ENCODE measurements at regions not wholly inside any gene's neighbourhood (a gene's known extent, or its start where the extent isn't known, plus 50 kb on each side); places are given as distances from the start of the nearest gene placed in this dataset.

DNA sequence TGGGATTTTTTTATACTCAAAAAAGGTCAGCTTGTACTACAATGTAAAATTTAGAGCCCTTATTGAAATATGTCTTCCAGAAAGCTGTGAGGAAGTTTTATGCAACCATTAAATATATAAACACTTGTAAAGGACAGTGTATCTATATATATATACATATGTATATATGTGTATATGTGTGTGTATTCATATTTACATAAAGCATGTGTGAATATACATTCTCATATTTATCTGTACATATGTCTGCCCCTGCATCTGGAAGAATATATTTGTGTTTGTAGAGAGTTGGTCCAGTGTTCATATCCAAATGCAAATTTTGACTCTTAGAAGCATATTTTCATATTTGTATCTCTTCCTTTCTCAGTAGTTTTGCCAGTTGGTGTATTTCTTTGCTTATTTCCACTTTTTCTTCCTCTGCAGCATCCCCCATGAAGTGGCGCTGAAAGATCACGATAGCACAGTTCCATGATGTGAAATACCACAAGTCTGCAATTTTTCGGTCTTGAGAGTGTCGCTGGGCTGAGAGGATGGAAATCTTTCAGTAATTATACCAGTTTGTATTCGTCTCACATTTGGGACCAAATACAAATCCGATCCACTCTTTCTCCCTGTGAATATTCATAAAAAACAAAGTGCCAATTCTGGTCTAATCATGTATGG, 311.7 kb upstream of the DPH6 start:
- DNase-seq (ENCODE audit: low spot score) = no peak

DNA sequence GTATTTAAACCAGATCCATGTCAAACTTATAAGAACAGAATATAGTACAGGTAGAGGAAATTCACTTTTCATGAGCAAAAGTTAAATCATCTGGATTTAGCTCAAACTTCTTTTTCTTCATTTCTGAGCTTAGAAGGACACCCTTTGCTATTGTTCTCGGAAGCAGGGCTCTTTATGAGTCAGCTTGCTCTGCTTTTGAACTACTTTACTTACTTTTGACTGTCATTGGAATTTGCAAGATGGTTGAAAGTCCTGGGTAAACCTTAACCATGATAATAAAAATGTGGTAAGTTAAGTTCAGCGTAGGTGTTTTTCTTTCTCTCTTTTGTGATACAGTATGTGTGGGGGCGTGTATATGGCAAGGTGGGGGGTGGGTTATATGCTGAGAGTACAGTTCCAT, 312.7 kb upstream of the DPH6 start:
- no peak for DNase-seq (ENCODE audit: low spot score)

DNA sequence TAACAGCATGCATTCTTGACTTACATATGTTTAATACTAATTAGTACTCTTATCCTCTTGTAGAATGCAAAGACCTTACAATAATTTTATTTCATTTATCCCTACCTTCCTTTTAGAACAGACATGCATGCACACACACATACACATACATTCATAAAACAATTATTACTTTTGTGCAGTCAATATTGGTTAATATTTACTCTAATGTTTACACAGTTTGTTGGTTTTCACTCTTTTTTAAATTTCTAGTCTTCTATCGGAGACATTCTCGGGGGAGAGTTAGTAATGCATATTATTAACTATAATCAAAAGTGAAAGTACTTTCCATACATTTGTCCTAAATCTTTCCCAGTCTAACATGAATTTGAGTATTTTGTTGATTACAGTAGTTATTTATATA, 317.7 kb upstream of the DPH6 start:
- DNase-seq (ENCODE audit: low spot score) = no peak

DNA sequence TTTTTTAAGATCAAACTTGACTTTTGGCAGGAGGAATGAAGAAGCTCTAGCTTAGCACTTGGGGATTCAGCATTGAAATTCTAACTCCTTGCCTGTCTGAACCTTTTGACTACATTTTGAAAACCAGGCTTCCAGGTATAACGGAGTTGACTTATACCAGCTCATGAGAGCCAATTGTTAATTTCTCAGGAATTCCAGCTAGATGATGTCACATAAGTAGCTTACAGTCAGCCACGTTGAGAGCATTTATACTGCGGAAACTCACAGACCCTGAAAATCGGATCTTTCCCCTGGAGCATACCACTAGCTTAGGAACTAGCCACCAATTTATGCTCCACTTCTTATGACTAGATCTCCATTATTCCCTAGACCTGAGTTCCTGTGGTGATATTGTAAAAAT, 321.4 kb upstream of the DPH6 start:
- no peak for DNase-seq (ENCODE audit: low spot score)

DNA sequence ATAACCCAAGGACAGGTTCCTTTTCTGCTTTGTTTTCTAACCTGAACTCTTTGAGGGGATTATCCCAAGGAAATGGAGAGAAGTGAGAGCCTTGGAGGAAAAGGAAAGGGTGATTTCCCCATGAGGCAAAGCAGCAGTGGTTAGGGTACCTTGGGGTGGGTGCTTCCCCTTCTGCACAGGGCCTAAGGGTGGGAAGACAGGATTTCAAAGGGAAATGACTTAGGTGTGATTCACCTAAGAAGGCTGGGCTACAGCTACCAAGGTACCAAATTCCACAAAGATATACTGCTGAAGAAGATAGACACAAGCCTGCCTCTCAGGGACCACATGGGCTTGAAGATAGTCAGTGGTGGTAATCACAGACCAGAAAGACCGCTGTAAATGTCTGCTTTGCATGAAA, 325.3 kb upstream of the DPH6 start:
- DNase-seq (ENCODE audit: low spot score) = no peak

DNA sequence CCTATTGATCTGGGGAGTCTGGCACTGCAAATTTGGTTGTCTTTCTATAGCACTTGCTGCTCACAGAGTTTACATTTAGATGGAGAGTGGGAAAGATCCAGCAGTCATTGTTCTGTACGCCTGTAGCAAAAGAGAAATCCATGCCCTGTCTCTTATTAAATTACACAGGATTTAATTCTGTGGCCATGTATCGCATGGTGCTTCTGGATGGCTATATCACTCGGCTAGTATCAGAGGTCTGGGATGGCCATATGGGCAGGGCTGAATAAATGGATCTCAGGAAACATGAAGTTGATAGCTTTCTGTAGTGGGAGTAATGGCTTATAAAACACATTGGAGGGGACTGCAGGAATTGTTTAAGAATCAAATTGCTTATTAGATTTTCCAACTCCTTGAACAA, 325.8 kb upstream of the DPH6 start:
- DNase-seq (ENCODE audit: low spot score) = no peak

DNA sequence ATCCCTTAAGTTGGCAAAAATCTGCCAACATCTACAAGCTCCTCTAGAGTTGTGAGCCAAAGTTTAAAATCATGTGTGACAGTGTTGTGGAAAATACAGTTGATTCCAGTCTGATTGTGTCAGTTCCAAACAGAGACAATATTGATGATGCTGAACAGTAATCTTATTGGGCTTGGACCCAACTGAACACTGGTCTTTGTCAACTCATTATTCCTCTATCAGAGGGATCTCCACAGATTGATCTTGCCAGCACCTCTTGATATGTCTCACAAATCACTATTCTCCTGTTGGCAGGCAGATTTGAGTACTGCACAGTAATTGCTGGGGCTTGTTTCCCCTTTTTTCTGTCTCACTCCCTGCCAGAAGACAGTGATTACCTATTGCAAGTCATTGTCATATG, 326.6 kb upstream of the DPH6 start:
- no peak for DNase-seq (ENCODE audit: low spot score)

DNA sequence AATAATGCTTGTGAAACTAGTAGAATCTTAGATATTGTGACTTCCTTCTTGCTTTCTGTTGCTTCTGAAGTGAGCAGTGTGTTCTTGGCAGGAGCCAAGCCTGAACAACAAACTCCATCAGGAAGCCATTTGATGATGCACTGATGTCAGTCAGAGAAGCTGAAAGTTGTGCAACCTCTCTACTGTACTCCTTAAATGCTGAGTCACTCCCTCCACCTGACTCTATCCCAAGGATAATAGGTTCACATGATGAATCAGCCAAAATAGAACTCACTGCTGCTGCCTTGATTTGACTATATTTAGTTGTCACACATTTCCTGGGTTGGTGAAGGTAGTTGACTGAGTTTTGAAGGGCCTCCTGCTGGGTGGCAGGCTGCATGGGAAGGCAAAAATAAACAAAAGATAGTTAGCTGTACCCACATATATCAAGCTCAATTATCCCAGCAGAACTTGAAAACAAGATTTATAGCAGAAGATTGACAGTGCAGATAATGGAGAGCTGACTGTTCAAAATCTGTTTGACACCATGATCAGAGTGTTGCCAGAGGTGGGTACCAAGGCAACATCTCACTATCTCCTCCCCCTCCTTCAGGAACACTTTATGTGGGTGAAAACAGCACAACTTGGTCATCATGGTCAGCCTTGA, 328.4 kb upstream of the DPH6 start:
- DNase-seq (ENCODE audit: low spot score) = peak; percentile 1

DNA sequence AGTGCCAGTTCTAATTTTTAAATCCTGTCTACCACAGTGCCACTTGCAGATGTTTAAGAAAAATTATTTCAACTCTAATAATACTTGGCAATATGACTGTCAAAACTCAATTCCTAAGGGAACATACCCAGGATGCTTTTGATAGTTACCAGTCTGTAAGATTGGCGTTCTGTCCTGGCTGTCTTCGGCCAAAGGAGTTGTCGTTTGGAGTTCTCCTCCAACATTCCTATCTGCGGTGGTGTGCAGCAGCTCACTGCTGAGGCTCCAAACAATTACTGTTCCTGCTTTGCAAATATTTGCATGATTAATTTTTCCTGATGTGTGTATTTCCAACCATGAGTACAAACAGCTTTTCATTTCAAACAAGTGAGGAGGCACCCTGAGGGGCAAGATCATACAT, 330.8 kb upstream of the DPH6 start:
- no peak for DNase-seq (ENCODE audit: low spot score)

DNA sequence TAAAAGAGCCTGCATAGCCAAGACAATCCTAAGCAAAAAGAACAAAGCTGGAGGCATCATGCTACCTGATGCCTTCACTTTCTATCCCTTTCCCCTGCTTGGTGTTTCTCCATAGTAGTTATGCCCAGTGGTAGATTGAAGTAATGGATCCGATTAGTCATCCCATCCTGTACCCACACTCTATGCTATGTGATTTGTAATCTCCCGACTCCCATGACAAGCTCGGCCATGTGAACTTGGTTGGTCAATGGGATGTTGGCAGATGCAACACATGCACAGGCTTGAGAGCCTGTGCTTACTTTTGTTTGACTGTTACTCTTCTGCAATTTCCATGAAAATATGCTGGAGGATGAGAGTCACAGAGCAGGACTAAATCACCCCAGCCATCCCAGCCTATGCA, 334.9 kb upstream of the DPH6 start:
- DNase-seq (ENCODE audit: low spot score) = no peak

DNA sequence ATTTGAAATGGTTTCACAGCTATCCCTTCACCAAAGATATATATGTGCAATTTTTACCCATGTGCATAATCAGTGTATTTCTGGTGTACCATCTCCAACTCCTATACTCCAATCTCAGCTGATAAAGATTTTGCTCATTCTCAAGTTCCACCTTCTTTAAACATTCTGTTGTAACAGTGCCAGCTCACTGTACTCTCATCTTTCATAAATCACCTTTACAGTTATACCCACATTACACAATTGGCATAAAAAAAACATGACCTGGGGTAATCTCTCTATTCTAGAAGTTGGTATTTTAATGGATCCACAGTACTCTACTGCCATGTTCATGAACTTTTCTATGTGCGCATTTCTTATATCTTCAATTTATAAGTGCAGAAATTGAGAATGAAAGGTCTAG, 339.9 kb upstream of the DPH6 start:
- DNase-seq (ENCODE audit: low spot score) = no peak

DNA sequence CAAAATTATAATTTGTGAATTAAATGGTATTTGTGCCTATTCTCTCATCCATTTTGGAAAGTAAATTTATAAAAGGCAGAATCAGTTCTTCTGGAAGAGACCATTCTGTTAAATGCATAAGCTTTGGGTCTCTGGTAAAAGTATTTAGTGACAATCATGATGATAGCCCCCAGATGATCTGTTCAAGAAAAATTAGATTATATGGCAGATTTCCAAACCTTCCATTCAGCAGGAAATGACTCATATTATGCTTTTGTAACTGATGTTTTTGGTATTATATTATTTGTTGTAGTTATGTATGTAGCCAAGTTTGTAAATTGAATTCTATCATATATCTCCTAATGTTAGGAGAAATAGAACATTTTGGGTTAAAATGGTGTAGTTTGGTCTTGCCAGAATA, 340.8 kb upstream of the DPH6 start:
- DNase-seq (ENCODE audit: low spot score) = no peak

DNA sequence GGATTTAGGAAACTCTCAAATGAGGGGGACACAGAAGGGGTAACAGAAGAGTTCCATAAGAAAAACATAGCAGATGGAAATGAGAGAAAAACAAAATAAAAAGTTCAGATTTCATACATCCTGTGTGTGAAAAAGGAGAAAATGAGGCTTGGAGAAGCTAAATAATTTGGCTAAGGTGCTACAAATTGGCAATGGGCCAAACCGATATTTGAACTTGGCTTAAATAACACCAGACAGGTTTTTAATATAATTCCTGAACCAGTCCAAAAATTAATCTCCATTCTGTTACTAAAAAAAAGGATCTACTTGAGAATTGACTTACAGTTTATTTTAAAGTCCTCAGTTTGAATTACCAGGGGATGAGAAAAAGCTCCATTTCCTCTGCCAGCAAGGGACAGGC, 342.9 kb upstream of the DPH6 start:
- no peak for DNase-seq (ENCODE audit: low spot score)

DNA sequence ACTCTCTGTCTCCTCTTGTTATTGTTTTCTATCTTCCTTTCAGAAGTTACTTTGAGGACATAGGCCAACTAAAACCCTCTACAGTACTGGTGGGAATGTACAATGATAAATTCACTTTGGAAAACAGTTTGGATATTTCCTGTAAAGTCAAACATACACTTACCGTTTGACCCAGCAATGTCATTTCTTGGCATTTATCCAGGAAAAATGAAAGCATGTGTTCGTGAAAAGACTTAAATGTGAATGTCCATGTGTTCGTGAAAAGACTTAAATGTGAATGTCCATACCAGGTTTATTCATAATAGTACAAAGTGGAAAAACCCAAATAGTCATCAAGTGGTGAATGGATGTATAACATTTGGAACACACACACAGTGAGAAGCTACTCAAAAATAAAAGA, 361.5 kb upstream of the DPH6 start:
- DNase-seq (ENCODE audit: low spot score) = no peak

DNA sequence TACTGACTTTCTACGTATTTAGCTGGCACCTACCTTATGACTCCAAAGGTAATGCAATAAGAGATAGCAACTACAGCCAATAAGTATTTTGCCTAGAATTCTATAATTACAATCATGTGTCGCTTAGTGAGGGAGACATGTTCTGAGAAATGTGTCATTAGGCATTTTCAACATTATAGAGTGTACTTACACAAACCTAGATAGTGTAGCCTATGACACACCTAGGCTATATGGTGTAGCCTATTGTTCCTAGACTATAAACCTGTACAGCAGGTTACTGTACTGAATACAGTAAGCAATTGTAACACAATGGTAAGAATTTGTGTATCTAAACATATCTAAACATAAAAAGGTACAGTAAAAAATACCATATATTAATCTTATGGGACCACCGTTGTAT, 363.4 kb upstream of the DPH6 start:
- no peak for DNase-seq (ENCODE audit: low spot score)

DNA sequence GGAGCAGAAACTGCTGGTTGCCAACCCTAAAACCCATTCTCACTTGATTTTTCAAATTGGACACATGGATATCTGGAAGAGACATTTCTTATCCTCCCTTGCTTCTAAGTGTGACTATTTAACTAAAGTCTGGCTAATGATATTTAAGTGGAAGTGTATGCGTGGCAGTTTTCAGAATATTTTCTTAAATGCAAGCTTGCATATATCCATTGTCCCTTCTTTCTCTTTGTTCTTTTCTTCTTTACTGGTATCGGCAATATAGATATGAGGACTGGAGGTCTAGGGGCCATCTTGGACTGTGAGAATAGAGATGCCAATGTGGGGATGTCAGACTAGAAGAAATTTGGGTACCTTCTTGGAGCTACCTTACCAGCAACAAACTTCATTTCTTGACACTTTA, 364.3 kb upstream of the DPH6 start:
- no peak for DNase-seq (ENCODE audit: low spot score)

DNA sequence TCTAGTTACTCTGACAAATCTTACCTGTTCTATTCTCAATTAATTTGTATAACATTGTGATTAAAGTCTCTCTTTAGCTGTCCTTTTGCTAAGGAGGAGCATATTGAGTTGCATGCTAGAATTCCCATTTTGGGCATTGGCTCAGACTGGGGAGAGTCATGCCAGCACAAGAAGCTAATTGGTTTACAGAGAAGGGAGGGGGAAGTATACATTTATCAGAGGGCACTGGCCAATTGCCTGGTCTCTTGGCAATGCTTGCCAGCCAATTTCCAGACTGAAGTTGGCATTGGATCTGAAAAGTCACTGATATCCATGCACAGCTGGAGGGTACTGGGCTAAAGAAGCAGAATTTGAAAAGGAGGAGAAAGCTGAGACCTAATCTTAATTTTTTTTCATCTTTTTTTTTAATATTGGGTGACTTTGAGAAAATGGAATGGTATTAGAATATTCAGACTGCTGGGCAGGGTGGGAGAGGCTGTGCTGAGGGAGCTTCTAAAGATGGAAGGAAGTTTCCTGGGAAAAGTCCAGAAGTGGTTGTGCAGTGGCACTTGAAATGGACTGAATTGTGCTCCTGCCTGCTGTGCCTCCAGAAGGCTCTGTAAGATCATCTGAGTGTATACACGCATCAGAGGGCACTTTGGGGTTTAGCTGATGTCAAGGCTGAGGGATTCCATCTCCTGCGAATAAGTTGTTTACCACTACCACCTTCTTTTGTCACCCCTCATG, 365.2 kb upstream of the DPH6 start:
- no peak for DNase-seq (ENCODE audit: low spot score)

DNA sequence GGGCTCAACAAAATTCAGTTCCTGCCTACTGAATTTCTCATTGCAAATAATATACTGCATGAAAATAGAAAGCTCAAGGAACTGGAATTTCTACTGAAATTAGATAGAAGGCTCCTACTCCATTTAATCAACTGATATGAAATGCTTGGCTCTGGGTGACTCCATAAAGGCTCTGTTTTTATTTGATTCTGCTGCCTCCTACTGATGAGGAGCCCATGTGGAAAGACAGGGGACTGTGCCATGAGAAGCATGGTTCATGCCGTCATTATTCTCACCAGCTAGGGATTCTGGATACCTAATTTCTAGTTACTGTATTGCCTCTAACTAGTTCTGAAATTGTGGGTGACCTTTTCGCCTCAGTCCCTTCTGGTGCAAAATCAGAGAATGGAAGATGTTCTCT, 366.2 kb upstream of the DPH6 start:
- DNase-seq (ENCODE audit: low spot score) = no peak

DNA sequence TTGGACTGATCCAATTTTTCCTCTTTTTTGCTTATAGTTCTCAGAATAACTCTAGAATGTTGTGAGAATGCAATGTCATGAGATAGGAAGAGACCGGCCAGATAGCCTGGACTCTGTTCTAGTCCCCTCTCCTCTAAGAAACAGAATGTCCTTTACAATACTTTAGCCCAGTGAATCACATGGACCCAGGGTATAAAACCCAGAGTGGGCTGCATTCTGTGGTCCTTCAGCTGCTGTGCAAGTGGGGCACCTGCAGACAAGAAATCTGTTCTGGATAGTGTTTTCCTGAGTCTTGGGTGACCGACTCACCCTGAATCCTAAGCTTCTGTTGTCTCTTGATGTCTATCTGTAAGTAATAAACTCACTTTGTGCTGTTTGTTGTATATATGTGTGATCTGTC, 368.6 kb upstream of the DPH6 start:
- DNase-seq (ENCODE audit: low spot score) = no peak

DNA sequence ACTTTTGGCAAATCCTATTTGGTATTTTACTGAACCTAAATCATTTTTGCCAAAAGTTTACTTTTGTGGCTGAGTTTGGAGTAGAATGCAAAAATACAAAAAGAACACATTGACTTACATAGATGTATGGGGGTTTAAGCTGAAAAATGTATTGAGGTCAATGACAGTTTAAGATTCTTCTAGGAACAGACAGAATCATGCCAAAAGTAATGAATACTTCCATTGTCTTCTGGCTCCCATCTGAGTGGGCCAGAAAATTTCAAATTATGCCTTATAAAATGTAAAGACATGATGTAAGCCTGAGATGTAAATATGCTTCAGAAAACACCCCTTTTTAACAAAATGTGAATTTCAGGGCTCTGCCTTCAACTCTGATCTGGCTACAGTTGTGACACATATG, 375.1 kb upstream of the DPH6 start:
- no peak for DNase-seq (ENCODE audit: low spot score)

DNA sequence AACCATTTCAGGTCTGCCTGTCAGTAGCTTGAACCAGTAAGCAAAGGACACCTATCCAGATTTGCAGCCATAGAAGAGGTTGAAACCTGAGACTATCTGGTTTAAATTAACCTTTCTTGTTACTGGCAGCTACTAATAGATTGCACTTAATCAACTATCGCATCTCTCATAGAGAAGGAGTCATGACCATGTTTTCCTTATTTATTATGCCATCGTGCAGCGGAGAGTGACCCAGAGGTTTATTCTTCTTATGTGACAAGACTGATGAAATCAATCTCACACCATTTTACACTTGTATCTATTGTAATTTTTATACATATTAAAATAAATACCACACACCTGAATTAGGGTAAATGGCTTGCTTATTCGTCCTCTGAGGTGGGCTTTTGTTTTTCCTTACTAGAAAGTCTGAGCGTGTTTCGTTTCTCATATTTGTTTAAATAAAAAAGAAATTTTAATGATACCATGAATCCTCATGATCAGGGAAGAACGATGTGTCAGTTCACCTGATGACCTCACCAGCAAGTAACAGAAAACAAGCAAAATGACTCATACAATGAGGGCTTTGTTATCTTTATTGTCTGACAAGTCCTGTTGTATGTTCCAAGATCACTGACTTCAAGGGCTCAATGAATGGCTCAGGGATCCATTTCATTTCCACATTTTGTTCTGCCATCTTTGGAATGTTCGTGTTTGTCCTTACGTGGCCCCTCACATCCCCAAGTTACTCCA, 379.5 kb upstream of the DPH6 start:
- no peak for DNase-seq (ENCODE audit: low spot score)

DNA sequence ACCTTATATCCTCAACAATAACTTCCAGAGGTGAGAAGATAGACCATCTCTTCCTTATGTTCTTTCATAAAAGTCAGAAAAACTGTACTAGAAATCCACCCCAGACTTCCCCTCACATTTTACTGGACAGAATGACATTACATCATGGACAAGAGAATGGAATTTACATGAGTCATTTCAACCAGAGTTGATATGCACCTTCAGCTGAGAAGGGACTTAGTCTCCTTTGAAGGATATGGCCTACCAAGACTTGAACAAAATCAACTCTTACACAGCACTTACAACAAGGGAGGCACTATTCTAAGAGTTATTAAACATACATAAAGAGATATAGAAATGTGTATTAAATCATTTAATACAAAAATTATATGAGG, 380.0 kb upstream of the DPH6 start:
- no peak for DNase-seq (ENCODE audit: low spot score)

DNA sequence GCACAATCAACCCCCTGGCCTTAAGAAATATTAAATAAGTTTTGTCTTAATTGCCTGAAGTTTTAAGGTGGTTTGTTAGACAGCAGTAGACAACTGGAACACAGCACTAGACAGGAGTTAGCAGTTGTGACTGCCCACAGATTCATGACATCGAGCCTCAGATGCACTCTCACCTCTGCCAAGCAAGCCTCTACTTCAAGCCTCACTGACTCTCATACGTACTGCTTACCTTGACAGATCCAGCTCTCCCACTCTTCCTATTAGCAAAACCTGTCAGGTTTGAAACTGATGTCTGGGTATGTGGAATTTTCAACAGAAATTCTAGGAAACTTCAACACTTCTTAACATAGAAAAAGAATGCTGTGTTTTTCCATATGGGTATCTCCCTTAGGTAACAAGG, 382.9 kb upstream of the DPH6 start:
- DNase-seq (ENCODE audit: low spot score) = no peak
